ENCODE measurements at regions not wholly inside any gene's neighbourhood (a gene's known extent, or its start where the extent isn't known, plus 50 kb on each side); places are given as distances from the start of the nearest gene placed in this dataset.
"Not testable (repeated sequence)": the region's sequence is repeated elsewhere in the genome, so short reads cannot be mapped to it uniquely, and the experiment has no call there.

DNA sequence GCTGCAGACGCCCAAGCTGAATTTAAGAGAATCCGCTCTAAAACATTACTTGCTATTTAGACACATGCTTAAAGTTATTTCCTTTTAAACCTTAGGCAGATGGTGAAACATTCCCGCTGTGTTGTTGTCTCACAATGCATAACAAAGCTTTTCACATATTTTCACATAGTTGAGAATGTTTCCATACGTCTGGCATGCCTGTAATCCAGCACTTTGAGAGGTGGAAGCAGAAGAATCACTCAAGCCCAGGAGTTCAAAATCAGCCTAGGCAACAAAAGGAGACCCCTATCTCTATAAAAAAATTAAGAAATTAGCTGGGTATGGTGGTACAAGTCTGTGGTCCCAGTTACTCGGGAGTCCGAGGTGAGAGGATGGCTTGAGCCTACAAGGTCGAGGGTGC, 2663.0 kb upstream of the DEFB115 start:
- not testable (repeated sequence) for H3F3A ChIP-seq (replicated peaks; ENCODE audit: low read depth); ATAC-seq

DNA sequence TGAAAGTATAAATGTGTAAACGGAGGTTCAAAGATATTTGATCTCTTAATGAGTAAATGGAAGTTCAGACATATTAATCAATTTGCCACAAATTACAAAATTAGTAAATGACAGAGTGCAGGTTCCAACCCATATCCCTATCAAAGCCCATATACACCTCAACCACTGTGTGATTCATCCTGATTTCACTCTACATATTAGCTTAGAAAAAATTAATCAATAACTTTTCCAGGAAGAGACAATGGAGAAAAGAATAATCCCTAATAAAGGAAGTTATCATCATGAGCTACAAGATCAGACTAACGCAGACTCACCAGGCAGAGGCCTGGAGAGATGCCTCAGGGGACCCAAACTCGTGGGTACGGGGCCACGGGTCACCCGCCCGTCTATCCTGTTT, 2655.5 kb upstream of the DEFB115 start:
- not testable (repeated sequence) for H3K9me2 ChIP-seq (ENCODE audit: insufficient read depth); H3K27me3 ChIP-seq (ENCODE audit: insufficient read depth); H3F3A ChIP-seq (replicated peaks; ENCODE audit: low read depth); H3K27me3 Mint-ChIP-seq (ENCODE audit: insufficient read depth, low read depth, poor library complexity); H4K20me1 ChIP-seq (replicated peaks; ENCODE audit: insufficient read depth); H3K36me3 Mint-ChIP-seq (ENCODE audit: low read depth); H3K36me3 ChIP-seq (ENCODE audit: insufficient read depth); H3K4me1 ChIP-seq (ENCODE audit: insufficient read depth); DNase-seq (ENCODE audit: low spot score); H3K4me1 Mint-ChIP-seq; H3K27ac ChIP-seq (ENCODE audit: low read depth); ATAC-seq
- Mint-ChIP-seq H3K9me3 (peaks cover 17% of the 10 kb centered on the region), H3K27ac (peak overlapping the region; percentile 85; the same call in 1 of the 2 replicates), H3K4me3 (peak overlapping the region; percentile 96)
- peak overlapping the region; percentile 92 for H3K4me2 ChIP-seq
- H3K4me3 ChIP-seq: peak overlapping the region; percentile 81
- peak overlapping the region; percentile 63; the same call in 1 of the 2 replicates for H2AFZ ChIP-seq
- H3K79me2 ChIP-seq (replicated peaks; ENCODE audit: insufficient read depth): peaks cover 33% of the 10 kb centered on the region

More for the DNA sequence above, 2663.0 kb upstream of the DEFB115 start:
- H3K4me3 Mint-ChIP-seq; H3K9me2 ChIP-seq (ENCODE audit: insufficient read depth); H3K27me3 Mint-ChIP-seq (ENCODE audit: insufficient read depth, low read depth, poor library complexity); H3K36me3 ChIP-seq (ENCODE audit: insufficient read depth); H3K36me3 Mint-ChIP-seq (ENCODE audit: low read depth); H3K4me1 Mint-ChIP-seq; H3K4me3 ChIP-seq; H4K20me1 ChIP-seq (replicated peaks; ENCODE audit: insufficient read depth); H3K9me3 Mint-ChIP-seq; H3K27me3 ChIP-seq (ENCODE audit: insufficient read depth); H3K4me1 ChIP-seq (ENCODE audit: insufficient read depth); H3K27ac Mint-ChIP-seq; H2AFZ ChIP-seq: not testable (repeated sequence)
- peak; percentile 23 for DNase-seq (ENCODE audit: low spot score)
- peak overlapping the region; percentile 50; the same call in 1 of the 2 replicates for H3K27ac ChIP-seq (ENCODE audit: low read depth)
- H3K4me2 ChIP-seq: peak overlapping the region; percentile 21; the same call in 1 of the 2 replicates
- peaks cover 52% of the 10 kb centered on the region for H3K79me2 ChIP-seq (replicated peaks; ENCODE audit: insufficient read depth)

DNA sequence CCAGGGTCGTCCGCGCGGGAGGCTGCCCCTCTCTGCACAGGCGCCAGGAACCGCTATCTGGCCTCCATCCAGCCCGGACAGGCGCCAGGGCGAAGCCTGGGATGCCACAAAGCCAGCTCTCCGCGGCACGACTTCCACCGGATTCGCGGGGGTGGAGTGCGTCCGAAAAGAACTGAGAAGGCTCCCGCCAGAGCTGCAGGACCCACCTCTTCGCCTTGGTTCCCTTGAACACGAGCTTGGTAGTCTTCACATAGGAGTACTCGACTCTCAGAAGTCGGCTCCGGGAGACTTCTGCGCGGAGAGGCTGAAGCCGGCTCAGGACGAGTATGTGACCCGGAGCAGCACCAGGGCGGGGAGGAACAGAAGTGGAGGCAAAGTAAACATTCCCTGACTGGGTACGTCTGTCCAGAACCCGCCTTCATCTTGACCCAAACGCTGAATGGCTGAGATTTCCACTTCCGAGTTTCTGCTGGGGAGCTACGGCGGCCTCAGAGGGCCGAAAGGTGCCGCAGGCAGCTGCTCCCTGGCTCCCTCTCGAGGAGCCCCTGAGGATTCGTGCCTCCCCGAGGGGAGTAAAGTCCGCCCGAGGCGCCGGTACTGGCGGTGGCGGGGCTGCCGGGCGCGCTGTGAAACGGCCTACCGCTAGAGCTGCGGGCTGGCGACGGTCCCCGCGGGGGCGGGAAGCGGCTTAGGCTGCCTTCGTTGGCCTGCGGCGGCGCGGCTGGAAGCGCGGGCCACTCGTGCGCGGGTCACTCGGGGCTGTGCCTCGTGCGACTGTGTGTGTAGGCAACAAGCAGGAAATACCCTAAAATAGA, 2654.9 kb upstream of the DEFB115 start:
- H3K4me2 ChIP-seq: peak overlapping the region; percentile 92
- peak overlapping the region; percentile 63 for H2AFZ ChIP-seq
- TF ChIP-seq, protein P1, sequence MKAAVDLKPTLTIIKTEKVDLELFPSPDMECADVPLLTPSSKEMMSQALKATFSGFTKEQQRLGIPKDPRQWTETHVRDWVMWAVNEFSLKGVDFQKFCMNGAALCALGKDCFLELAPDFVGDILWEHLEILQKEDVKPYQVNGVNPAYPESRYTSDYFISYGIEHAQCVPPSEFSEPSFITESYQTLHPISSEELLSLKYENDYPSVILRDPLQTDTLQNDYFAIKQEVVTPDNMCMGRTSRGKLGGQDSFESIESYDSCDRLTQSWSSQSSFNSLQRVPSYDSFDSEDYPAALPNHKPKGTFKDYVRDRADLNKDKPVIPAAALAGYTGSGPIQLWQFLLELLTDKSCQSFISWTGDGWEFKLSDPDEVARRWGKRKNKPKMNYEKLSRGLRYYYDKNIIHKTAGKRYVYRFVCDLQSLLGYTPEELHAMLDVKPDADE (IDR thresholded peaks at IDR 0.05): 0 out of 2 replicates have a peak, but pooled peaks have one; percentile 42
- TF ChIP-seq, protein P2, sequence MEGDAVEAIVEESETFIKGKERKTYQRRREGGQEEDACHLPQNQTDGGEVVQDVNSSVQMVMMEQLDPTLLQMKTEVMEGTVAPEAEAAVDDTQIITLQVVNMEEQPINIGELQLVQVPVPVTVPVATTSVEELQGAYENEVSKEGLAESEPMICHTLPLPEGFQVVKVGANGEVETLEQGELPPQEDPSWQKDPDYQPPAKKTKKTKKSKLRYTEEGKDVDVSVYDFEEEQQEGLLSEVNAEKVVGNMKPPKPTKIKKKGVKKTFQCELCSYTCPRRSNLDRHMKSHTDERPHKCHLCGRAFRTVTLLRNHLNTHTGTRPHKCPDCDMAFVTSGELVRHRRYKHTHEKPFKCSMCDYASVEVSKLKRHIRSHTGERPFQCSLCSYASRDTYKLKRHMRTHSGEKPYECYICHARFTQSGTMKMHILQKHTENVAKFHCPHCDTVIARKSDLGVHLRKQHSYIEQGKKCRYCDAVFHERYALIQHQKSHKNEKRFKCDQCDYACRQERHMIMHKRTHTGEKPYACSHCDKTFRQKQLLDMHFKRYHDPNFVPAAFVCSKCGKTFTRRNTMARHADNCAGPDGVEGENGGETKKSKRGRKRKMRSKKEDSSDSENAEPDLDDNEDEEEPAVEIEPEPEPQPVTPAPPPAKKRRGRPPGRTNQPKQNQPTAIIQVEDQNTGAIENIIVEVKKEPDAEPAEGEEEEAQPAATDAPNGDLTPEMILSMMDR (conservative IDR thresholded peaks at IDR 0.05; ENCODE audit: low read depth in 2 of 2): peak; percentile 46 to 60
- 0 out of 2 replicates have a peak, but pooled peaks have one; percentile 39 for TF ChIP-seq CREB1 (CRISPR knock-in tag; IDR thresholded peaks at IDR 0.05; ENCODE audit: low read depth)

DNA sequence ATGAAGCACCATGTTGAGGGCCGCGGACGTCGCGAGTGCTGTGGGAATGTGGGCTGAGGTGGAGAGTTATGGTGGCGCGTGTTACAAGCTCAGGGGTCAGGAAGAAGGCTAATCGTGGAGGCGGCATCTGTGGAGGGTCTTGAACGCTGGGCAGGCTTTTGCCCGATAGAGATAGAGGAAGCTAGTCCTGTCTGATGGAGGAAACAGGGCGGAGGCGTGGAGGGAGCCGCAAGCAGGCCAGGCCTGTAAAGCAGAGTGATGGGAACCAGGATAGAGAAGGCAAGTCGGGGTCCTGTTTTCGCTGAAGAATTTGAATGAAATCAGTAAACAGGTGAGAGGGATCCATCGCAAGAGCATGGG, 2654.3 kb upstream of the DEFB115 start:
- not testable (repeated sequence) for ATAC-seq; H3K36me3 Mint-ChIP-seq (ENCODE audit: low read depth); H3K4me1 ChIP-seq (ENCODE audit: insufficient read depth); H3K27me3 Mint-ChIP-seq (ENCODE audit: insufficient read depth, low read depth, poor library complexity); H3F3A ChIP-seq (replicated peaks; ENCODE audit: low read depth); DNase-seq (ENCODE audit: low spot score); H4K20me1 ChIP-seq (replicated peaks; ENCODE audit: insufficient read depth); H3K27ac ChIP-seq (ENCODE audit: low read depth); H3K27me3 ChIP-seq (ENCODE audit: insufficient read depth); H3K9me2 ChIP-seq (ENCODE audit: insufficient read depth); H3K36me3 ChIP-seq (ENCODE audit: insufficient read depth); H3K4me1 Mint-ChIP-seq
- H3K27ac Mint-ChIP-seq: 0 out of 2 replicates have a peak overlapping the region, but pooled peaks have one; percentile 1
- Histone ChIP-seq H3K4me3 (peak overlapping the region; percentile 81), H2AFZ (peak overlapping the region; percentile 56; the same call in 1 of the 2 replicates), H3K79me2 (replicated peaks; ENCODE audit: insufficient read depth) (peaks cover 21% of the 10 kb centered on the region), H3K4me2 (peak overlapping the region; percentile 92; the same call in 1 of the 2 replicates)
- H3K4me3 Mint-ChIP-seq: peak overlapping the region; percentile 96
- peaks cover 18% of the 10 kb centered on the region for H3K9me3 Mint-ChIP-seq

More for the DNA sequence above, 2654.9 kb upstream of the DEFB115 start:
- not testable (repeated sequence) for H3K9me2 ChIP-seq (ENCODE audit: insufficient read depth); H3K4me1 ChIP-seq (ENCODE audit: insufficient read depth); H3K27ac ChIP-seq (ENCODE audit: low read depth); H3K36me3 ChIP-seq (ENCODE audit: insufficient read depth); H3K27me3 ChIP-seq (ENCODE audit: insufficient read depth); H3K4me1 Mint-ChIP-seq; H3K36me3 Mint-ChIP-seq (ENCODE audit: low read depth); H3K27me3 Mint-ChIP-seq (ENCODE audit: insufficient read depth, low read depth, poor library complexity); H4K20me1 ChIP-seq (replicated peaks; ENCODE audit: insufficient read depth); H3F3A ChIP-seq (replicated peaks; ENCODE audit: low read depth)
- Mint-ChIP-seq H3K4me3 (peak overlapping the region; percentile 96), H3K9me3 (peaks cover 18% of the 10 kb centered on the region), H3K27ac (peak overlapping the region; percentile 85)
- peaks cover 27% of the 10 kb centered on the region for H3K79me2 ChIP-seq (replicated peaks; ENCODE audit: insufficient read depth)
- ATAC-seq (peak; percentile 99), DNase-seq (ENCODE audit: low spot score) (peak; percentile 89)
- peak overlapping the region; percentile 81 for H3K4me3 ChIP-seq

Measured in GM23338 (cell line).